ENCODE measurements at regions not wholly inside any gene's neighbourhood (a gene's known extent, or its start where the extent isn't known, plus 50 kb on each side); places are given as distances from the start of the nearest gene placed in this dataset.

DNA sequence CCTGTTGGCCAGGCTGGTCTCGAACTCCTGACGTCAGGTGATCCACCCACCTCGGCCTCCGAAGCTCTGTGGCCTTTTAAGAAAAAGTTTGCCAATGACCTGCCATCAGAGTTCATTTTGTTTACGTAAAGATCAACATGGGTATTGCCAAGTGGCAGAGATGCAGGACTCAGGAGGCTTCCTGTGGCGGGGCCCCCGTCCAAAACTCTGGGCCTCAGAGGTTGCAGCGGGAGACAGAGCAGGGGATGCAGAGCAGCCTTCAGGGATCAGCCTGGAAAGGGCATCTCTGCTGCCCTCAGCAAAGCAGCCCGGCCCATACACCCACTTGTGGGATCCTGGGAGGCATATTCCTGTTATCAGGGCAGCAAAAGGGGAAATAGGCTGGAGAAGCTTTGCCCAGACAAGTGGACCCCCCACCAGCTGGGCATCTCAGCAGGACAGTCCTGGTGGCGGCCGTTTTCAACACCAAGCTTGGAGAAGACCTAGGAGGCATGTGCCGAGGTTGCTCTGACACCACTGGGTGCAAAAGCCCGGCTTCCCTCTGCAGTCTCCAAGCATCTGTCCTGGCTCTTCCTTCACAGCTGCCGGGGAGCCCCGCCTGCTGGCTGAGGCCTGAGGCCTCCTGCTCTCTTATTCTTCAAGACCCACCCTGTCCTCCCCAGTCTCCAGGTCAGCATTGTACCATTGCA lies 1152.4 kb downstream of the BRD1 start:
- Histone ChIP-seq H3K4me3 (no peak overlapping the region), H3K9me3 (ENCODE audit: low read depth) (no peaks in the 10 kb centered on the region), H3K79me2 (ENCODE audit: insufficient read depth) (no peaks in the 10 kb centered on the region), H3K27me3 (replicated peaks; ENCODE audit: insufficient read depth) (no peaks in the 10 kb centered on the region), H4K20me1 (ENCODE audit: insufficient read depth) (no peaks in the 10 kb centered on the region), H3K27ac (no peak overlapping the region), H3K4me2 (ENCODE audit: unreplicated experiment) (no peak overlapping the region), H3K4me1 (ENCODE audit: insufficient read depth) (no peaks in the 10 kb centered on the region), H3K36me3 (ENCODE audit: low read depth) (no peaks in the 10 kb centered on the region), H3K9ac (no peak overlapping the region), H3K9me2 (ENCODE audit: insufficient read depth) (no peaks in the 10 kb centered on the region), H3F3A (ENCODE audit: insufficient read depth) (no peaks in the 10 kb centered on the region), H2AFZ (no peak overlapping the region)
- in situ Hi-C loops (cut with MboI) = no loop called here
- DNase-seq = no peak
- TF ChIP-seq EZH2phosphoT487 (IDR thresholded peaks at IDR 0.05; ENCODE audit: insufficient read depth, low read depth) (no peak), EZH2 (IDR thresholded peaks at IDR 0.05; ENCODE audit: insufficient read depth, poor library complexity, severe bottlenecking) (no peak)
- WGBS, 2 experiments (ENCODE audit: low coverage in 1 of 2, low lambda C conversion rate in 2 of 2, missing lambda C conversion rate in 2 of 2) = 55 to 61% methylated on average over 15 of the region's 15 CpGs

DNA sequence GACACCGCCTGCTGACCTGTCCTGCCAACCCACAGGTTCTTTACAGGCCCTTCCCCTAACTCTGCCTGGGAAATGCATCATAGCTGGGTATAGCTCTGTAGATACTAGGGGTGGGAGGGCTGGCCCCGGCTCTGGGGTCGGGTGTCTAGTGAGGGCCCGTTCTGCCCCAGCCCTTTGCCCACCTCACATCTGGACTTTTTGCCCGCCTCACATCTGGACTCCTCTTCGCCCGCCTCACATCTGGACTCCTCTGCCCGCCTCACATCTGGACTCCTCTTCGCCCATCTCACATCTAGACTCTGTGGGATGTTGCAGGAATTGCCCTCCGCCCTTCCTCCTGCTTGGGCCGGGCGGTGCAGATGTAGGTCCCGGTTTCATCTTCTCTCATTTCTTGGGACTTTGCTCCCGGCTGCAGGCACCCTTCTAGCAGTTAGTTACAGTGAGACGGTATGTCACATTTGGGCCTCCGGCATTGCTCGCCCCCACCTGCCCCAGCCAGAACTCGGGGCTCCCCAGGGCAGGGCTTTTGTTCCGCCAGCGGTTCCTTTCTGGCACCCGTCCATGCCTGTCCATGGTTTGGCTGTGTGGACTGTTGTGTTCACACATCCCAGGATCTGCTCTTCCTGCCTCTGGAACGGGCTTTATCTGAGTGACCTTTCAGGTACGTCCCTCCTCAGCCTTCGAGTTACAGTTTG lies 1153.7 kb downstream of the BRD1 start:
- in situ Hi-C loops (cut with MboI) = no loop called here
- Histone ChIP-seq H3K4me1 (ENCODE audit: insufficient read depth) (no peaks in the 10 kb centered on the region), H3K9me2 (ENCODE audit: insufficient read depth) (no peaks in the 10 kb centered on the region), H3K27ac (no peak overlapping the region), H3K4me3 (no peak overlapping the region), H3K79me2 (ENCODE audit: insufficient read depth) (no peaks in the 10 kb centered on the region), H3K9ac (no peak overlapping the region), H3F3A (ENCODE audit: insufficient read depth) (no peaks in the 10 kb centered on the region), H3K36me3 (ENCODE audit: low read depth) (no peaks in the 10 kb centered on the region), H3K4me2 (ENCODE audit: unreplicated experiment) (no peak overlapping the region), H4K20me1 (ENCODE audit: insufficient read depth) (no peaks in the 10 kb centered on the region), H3K27me3 (replicated peaks; ENCODE audit: insufficient read depth) (no peaks in the 10 kb centered on the region), H3K9me3 (ENCODE audit: low read depth) (no peaks in the 10 kb centered on the region), H2AFZ (no peak overlapping the region)
- DNase-seq = no peak
- 63 to 66% methylated on average over 23 to 24 of the region's 24 CpGs for WGBS, 2 experiments (ENCODE audit: low coverage in 1 of 2, low lambda C conversion rate in 2 of 2, missing lambda C conversion rate in 2 of 2)
- no peak for TF ChIP-seq EZH2 (IDR thresholded peaks at IDR 0.05; ENCODE audit: insufficient read depth, poor library complexity, severe bottlenecking)
- TF ChIP-seq EZH2phosphoT487 (IDR thresholded peaks at IDR 0.05; ENCODE audit: insufficient read depth, low read depth) = no peak

DNA sequence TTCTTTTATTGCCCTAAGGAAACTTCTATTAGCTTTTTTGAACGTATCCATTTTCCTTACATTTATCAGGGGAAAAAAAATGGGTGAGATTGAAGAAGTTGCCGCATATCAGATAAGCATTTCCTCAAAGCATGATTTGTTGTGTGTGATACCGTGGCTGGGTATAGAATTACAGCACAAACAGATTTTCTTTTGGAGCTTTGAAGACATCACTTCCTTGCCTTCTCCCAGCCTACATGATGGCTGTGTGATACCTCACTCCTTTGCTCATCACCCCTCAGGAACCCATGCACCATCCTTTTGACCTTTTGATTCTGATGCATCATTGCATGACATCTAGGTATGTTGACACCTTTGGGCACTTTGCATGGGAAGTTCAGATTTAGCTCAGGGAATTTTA lies 1155.3 kb downstream of the BRD1 start:
- Histone ChIP-seq H3K4me2 (ENCODE audit: unreplicated experiment) (no peak overlapping the region), H3K79me2 (ENCODE audit: insufficient read depth) (no peaks in the 10 kb centered on the region), H3K9me2 (ENCODE audit: insufficient read depth) (no peaks in the 10 kb centered on the region), H3K9ac (no peak overlapping the region), H3K27ac (no peak overlapping the region), H3F3A (ENCODE audit: insufficient read depth) (no peaks in the 10 kb centered on the region), H3K27me3 (replicated peaks; ENCODE audit: insufficient read depth) (no peaks in the 10 kb centered on the region), H2AFZ (no peak overlapping the region), H3K4me3 (no peak overlapping the region), H3K9me3 (ENCODE audit: low read depth) (no peaks in the 10 kb centered on the region), H3K4me1 (ENCODE audit: insufficient read depth) (no peaks in the 10 kb centered on the region), H3K36me3 (ENCODE audit: low read depth) (no peaks in the 10 kb centered on the region), H4K20me1 (ENCODE audit: insufficient read depth) (no peaks in the 10 kb centered on the region)
- DNase-seq = no peak
- in situ Hi-C loops (cut with MboI) = no loop called here
- TF ChIP-seq EZH2phosphoT487 (IDR thresholded peaks at IDR 0.05; ENCODE audit: insufficient read depth, low read depth) (no peak), EZH2 (IDR thresholded peaks at IDR 0.05; ENCODE audit: insufficient read depth, poor library complexity, severe bottlenecking) (no peak)
- WGBS, 2 experiments (ENCODE audit: low coverage in 1 of 2, low lambda C conversion rate in 2 of 2, missing lambda C conversion rate in 2 of 2) = 40 to 49% methylated on average over 3 of the region's 3 CpGs

- no peaks in the 10 kb centered on the region for H3K9me2 ChIP-seq (ENCODE audit: insufficient read depth)
- no peaks in the 10 kb centered on the region for H3K36me3 ChIP-seq (ENCODE audit: low read depth)
- H3K9me3 ChIP-seq (ENCODE audit: low read depth) = no peaks in the 10 kb centered on the region
- no peak overlapping the region for H2AFZ ChIP-seq
- WGBS, 2 experiments (ENCODE audit: low coverage in 1 of 2, low lambda C conversion rate in 2 of 2, missing lambda C conversion rate in 2 of 2) = 32 to 42% methylated on average over 5 of the region's 5 CpGs
- no peaks in the 10 kb centered on the region for H4K20me1 ChIP-seq (ENCODE audit: insufficient read depth)
- no peak for TF ChIP-seq EZH2 (IDR thresholded peaks at IDR 0.05; ENCODE audit: insufficient read depth, poor library complexity, severe bottlenecking)
- TF ChIP-seq EZH2phosphoT487 (IDR thresholded peaks at IDR 0.05; ENCODE audit: insufficient read depth, low read depth) = no peak
- H3K4me1 ChIP-seq (ENCODE audit: insufficient read depth) = no peaks in the 10 kb centered on the region
- in situ Hi-C loops (cut with MboI) = no loop called here
- no peaks in the 10 kb centered on the region for H3F3A ChIP-seq (ENCODE audit: insufficient read depth)
- no peak overlapping the region for H3K9ac ChIP-seq
- H3K79me2 ChIP-seq (ENCODE audit: insufficient read depth) = no peaks in the 10 kb centered on the region
- no peak overlapping the region for H3K4me3 ChIP-seq
- H3K4me2 ChIP-seq (ENCODE audit: unreplicated experiment) = no peak overlapping the region
- H3K27ac ChIP-seq = no peak overlapping the region
- no peaks in the 10 kb centered on the region for H3K27me3 ChIP-seq (replicated peaks; ENCODE audit: insufficient read depth)
- DNase-seq = no peak
Observed at GRCh38 chr22:48670731-48671130, 1156.9 kb downstream of the BRD1 start.
